T47D (cell line): ENCODE measurements at regions not wholly inside any gene's neighbourhood (a gene's known extent, or its start where the extent isn't known, plus 50 kb on each side); places are given as distances from the start of the nearest gene placed in this dataset.
"Not testable (repeated sequence)": the region's sequence is repeated elsewhere in the genome, so short reads cannot be mapped to it uniquely, and the experiment has no call there.

Experiments
- DNase-seq, 2 experiments: peaks; one replicate each; pipeline versions ENCODE4 v3.0.0 to v3.0.0-alpha.2; 2011 to 2012; ENCODE audit warnings: low read depth in 1 of 2, low spot score in 1 of 2
- JUND ChIP-seq: IDR thresholded peaks from 2 replicates; pipeline ENCODE4 v1.6.1; 2012; ENCODE audit warnings: low read depth
- in situ Hi-C: cut with HindIII; loops from 2 replicates; pipeline ENCODE4 v1.10.0; 2016; ENCODE audit warnings: low sequenced_read_pairs, low pct_unique_long_range_greater_than_20kb

DNA sequence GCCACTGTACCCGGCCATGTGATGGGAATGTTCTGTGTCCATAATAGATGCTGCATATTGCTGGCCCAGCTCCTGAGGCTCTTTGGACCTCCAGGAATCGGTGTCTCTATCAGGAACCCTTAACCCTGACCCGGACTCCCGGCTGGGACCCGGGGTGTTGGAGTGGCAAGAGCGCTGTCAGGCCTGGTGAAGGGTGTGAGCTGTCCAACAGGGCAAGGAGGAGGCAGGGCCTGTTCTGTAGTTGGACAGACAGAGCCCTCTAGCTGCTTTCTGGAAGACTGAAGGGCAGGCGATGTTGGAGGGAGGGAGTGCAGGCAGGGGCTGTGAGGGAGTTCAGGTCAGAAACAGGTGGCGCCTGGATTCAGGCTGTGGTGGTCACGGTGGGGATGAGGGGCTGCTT, 3082.3 kb downstream of the RPIA start:
- DNase-seq, in situ Hi-C loops: not testable (repeated sequence)

DNA sequence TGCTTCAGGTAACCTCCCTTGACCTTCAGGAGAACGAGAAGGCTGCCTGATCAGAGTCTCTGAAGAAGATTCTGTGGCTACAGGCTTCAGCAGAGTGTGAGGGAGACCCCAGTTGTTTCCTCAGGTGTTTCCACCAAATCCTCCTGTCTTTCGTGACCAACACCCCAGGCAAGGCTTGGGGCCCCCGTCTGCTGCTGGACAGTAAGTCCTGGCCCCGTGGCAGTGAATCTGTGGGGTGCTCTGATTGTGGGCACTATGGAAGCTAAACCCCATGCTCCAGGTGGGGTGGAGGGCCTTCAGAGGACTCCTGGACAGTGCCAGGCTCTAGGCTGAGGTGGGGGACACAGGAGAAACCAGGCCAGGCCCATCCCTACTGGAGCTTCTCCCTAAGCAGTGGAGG, 3083.7 kb downstream of the RPIA start:
- in situ Hi-C loops, DNase-seq: not testable (repeated sequence)

DNA sequence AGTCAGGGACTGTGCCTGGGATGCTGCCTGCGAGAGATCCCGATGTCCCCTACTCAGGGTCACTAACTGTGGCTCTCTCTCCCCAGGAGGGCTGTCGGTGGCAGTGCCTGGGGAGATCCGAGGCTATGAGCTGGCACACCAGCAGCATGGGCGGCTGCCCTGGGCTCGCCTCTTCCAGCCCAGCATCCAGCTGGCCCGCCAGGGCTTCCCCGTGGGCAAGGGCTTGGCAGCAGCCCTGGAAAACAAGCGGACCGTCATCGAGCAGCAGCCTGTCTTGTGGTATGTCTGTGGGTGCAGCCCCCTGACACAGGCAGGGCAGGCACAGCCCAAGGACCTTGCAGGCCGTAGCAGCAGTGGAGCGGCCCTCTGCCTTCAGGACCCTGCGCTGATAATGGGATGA, 3088.9 kb downstream of the RPIA start:
- in situ Hi-C loops, result not testable (repeated sequence)

DNA sequence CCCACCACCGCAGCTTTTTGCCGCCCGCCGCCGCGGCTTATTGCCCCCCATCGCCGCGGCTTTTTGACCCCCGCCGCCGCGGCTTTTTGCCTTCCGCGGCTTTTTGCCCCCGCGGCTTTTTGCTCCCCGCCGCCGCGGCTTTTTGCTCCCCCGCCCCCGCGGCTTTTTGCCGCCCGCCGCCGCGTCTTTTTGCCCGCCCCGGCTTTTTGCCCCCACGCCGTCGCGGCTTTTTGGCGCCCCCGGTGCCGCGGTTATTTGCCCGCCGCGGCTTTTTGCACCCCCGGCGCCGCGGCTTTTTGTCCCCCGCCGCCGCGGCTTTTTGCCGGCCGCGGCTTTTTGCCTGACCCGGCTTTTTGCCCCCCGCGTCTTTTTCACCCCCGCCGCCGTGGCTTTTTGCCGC, 3061.8 kb upstream of the TEKT4 start:
- in situ Hi-C loops, DNase-seq: not testable (repeated sequence)

More for the DNA sequence above, 3088.9 kb downstream of the RPIA start:
- DNase-seq, result not testable (repeated sequence)

DNA sequence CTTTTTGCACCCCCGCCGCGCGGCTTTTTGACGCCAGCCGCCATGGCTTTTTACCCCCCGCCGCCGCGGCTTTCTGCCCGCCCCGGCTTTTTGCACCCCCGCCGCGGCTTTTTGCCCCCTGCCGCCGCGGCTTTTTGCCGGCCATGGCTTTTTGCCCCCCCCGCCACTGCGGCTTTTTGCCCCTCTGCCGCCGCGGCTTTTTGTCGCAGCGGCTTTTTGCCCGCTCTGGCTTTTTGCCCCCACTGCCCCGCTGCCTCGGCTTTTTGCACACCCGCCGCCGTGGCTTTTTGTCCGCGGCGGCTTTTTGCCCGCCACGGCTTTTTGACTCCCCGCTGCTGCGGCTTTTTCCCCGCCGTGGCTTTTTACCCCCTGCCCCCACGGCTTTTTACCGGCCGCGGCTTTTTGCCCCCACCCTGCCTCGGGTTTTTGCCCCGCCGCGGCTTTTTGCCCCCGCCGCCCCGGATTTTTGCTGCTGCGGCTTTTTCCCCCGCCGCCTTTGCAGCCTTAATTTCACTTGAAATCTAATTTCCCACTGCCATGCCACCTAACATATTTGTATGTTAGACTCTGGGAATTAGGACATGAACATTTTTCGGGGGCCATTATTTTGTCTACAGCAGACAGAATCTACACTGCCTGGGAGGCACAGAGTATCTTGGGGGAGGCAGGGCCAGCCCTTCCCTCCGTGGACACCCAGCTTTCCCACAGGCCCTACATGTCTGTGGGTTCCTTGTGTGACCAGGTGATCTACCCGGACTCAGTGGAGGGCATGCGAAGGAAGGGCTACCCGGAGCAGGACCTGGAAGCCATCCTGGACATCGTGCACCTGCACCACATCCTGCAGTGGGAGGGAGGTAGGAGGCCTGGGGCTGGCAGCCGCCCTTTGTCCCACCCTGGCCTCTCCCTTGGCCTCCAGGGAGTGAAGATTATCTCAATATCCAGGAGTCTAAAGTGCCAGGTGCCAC, 3031.0 kb upstream of the TEKT4 start:
- no peak for DNase-seq
- in situ Hi-C loops, result no loop called here
- TF ChIP-seq JUND, result no peak

DNA sequence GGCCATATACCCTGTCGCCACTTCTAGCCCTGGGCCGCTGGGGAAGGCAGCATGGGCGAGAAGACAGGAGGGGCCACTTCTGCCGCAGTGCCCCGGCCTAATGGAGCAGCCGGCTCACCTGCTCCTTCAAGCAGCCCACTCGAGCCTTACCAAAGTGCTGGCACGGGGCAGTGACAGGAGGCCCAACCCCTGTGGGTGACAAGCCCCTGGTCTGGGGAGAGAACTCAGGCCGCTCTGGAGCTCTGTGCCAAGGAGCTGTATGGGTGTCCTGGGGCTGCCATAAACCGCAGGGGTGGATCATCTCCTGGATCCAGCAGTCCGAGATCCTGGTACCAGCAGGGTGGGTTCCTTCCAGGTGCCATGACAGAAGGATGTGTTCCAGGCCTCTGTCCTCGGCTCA, 3029.0 kb upstream of the TEKT4 start:
- DNase-seq, in situ Hi-C loops: not testable (repeated sequence)

DNA sequence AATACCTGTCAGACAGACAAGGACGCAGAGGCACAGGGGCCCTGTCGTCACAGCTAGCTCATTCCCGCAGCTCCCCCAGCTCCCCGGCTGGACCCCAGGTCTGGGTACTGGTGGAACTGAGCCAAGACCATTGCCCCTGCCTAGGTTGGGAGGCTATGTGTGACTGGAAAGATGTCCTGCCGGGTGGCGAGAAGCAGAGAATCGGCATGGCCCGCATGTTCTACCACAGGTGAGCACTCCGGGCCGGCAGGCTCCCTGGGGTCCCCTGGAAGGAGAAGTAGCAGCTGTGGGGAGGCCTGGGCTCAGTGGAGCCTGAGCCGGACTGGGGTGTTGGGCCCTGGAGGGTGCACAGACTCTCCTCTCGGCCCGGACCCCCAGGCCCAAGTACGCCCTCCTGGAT, 3028.3 kb upstream of the TEKT4 start:
- DNase-seq, in situ Hi-C loops: not testable (repeated sequence)

DNA sequence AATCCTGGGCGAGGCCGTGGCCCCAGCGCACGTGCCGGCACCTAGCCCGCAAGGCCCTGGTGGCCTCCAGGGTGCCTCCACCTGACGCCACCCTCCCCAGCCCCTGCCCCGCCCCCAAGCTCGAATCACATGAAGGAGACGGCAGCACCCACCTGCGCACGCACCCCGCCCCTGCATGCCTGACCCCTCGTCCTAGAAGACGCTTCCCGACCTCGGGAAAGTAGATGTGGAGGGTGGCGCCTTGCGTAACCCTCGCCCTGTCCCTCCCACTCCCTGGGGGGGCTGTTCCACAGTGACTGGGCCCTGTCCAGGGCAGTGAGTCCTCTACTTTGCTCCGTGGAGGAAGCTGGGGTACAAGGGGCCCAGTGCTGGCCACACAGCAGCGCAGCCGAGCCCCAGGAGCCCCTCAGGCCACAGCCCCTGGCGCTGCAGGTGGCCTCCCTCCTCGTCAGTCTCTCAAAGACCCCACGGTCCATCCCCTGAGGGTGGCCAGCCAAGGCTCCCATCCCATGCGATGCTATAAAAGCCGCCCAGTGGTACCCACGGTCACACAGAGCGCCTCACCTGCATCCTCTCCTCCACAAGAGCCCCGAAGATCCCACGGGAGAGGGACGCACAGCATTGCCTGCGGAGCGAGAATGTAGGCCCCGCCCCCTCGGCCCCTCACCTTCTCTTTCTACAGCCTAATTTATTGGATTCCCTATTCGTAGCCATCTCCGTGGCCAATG, 3027.3 kb upstream of the TEKT4 start:
- DNase-seq, in situ Hi-C loops: not testable (repeated sequence)

DNA sequence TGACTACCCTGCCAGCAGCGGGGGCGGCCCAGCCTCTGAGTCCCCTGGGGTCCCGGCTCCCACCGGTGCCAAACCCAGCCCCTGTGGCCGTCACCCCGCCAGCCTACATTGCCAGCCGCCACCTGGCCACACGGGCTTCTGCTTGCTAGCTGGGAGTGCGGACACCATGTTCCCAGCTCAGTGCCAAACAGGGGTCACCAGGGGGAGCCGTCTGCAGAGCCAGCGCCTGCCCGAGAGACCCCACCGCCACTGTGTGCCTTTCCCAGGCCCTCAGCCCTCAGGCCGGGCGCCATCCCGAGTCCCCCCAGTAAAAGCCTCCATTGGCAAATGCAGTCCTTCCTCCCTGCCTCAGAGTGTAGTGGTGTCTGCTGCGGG, 3026.8 kb upstream of the TEKT4 start:
- in situ Hi-C loops, result not testable (repeated sequence)

DNA sequence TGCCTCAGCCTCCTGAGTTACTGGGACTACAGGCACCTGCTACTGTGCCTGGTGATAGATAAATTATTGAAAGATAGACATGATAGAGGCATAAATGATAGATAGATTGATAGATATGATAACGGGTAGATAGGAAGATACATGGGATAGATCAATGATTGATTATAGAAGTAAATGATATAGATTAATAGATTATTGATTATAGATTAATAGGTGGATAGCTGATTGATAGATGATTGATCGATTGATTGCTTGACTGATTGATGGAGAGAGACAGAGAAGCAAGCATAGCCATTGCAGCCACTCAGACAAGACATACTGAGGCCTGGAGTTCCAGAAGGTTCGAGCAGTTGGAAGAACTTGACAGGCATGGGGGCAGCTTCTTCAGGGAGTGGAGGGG, 3024.8 kb upstream of the TEKT4 start:
- in situ Hi-C loops, result not testable (repeated sequence)

More for the DNA sequence above, 3026.8 kb upstream of the TEKT4 start:
- DNase-seq, result not testable (repeated sequence)

DNA sequence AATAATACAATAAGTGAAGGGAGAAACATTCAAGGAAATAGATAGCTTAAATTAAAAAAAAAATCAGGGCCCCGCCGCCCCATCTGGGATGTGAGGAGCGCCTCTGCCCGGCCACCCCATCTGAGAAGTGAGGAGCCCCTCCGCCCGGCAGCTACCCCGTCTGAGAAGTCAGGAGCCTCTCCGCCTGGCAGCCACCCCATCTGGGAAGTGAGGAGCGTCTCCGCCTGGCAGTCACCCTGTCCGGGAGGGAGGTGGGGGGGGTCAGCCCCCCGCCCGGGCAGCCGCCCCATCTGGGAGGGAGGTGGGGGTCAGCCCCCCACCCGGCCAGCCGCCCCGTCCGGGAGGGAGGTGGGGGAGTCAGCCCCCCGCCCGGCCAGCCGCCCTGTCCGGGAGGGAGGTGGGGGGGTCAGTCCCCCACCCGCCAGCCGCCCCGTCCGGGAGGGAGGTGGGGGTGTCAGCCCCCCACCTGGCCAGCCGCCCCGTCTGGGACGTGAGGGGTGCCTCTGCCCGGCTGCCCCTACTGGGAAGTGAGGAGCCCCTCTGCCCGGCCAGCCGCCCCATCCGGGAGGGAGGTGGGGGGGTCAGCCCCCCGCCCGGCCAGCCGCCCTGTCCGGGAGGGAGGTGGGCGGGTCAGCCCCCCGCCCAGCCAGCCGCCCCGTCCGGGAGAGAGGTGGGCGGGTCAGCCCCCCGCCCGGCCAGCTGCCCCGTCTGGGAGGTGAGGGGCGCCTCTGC, 3019.4 kb upstream of the TEKT4 start:
- DNase-seq, in situ Hi-C loops: not testable (repeated sequence)

More for the DNA sequence above, 3024.8 kb upstream of the TEKT4 start:
- DNase-seq, result not testable (repeated sequence)

DNA sequence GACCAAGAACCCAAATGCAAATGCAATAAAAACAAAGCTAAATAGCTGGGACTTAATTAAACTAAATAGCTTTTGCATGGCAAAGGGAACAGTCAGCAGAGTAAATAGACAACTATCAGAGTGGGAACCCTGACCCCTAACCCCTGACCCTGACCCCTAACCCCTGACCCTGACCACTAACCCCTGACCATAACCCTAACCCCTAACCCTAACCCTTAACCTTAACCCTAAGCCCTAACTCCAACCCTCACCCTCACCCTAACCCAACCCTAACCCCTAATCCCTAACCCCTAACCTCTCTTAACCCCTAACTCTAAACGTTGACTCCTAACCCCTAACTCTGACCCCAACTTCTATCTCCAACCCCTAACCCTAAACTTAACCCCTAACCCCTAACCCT, 3014.3 kb upstream of the TEKT4 start:
- in situ Hi-C loops, DNase-seq: not testable (repeated sequence)

DNA sequence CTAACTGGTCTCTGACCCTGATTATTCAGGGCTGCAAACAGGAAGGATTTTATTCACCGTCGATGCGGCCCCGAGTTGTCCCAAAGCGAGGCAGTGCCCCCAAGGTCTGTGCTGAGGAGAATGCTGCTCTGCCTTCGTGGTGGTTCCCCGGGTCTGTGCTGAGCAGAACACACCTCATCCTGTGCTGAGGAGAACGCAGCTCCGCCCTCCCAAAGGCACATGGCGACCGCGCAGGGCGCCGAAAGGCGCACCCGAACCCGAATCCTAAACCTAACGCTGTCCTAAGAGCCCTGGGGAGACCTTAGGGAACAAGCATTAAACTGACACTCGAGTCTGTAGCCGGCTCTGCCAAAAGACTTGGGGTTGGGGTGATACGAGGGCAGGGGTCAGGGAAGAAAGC, 3013.5 kb upstream of the TEKT4 start:
- in situ Hi-C loops, DNase-seq: not testable (repeated sequence)

DNA sequence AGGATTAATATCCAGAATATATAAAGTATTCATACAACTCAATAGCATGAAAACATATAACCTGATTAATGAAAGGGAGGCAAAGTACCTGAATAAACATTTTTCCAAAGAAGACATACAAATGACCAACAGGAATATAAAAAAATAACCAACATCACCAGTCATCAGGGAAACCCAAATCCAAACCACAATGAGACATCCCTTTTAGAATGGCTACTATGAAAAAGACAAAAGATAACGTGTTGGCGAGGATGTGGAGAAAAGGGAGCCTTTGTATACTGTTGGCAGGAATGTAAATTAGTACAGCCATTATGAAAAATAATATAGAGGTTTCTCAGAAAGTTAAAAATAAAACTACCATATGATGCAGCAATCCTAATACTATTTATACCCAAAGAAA, 2999.5 kb upstream of the TEKT4 start:
- in situ Hi-C loops, DNase-seq: not testable (repeated sequence)

DNA sequence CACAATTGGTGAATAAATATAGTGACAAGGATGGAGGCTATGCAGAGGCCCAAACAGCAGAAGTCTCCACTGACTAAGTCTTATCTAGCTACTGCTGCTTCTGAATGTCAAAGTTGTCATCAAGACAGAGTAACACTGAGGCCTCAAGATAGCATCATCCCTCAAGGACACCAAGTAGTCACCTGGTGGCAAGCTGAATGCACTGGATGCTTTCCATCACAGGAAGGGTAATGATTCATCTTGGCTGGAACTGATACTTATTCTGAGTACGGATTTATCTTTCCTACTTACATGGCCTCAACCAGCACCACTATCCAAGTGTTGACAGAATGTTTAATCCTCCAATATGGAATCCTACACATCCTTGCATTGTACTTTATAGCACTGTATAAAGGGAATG, 2997.8 kb upstream of the TEKT4 start:
- in situ Hi-C loops, DNase-seq: not testable (repeated sequence)

DNA sequence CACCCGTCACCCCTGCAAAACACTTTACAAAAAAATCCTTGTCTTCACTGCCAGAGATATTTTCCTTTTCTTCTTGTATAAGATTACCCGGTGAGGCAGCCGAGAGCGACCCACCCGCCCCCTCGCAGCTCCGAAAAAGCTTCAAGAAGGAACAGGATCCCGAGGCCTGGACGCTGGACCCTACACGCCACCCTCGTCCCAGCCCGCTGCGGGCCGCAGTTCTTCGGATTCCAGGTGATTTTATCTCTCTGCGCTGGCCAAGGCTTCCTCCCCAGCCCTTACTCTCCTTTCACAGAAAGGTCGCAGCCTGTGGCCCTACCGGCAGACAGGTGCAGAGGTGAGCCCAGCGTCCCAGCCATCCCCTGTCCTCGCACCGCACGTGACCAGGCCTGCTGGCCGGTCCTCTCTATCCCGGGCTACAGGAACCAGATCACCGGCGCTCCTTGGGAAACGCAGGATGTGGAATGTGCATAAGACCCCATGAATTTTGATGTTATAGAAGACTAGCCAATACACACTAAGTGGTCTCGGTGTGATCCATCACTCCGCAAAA, 2993.5 kb upstream of the TEKT4 start:
- DNase-seq, in situ Hi-C loops: not testable (repeated sequence)

DNA sequence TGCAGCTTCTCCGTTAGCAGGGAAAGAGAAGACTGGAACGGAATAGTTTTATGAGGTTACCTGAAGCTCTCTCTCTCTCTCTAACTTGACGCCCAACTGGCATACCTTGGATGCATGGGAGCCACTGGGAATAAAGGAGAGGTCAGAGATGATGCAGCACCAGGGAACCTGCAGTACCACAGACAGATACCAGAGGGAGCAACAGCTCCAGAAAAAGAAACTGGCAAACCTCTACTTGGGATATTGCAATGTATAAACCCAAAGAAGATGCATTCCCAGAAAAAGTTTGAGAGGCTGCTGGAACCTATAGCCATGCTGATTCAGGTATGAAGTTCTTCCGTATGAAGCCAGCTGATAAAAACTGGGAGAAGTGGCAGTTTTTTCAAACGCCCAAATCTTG, 2976.1 kb upstream of the TEKT4 start:
- peak in 1 of 2 experiments; percentile 0 for DNase-seq
- in situ Hi-C loops, result not testable (repeated sequence)
